IMR-90 (cell line): ENCODE measurements at regions not wholly inside any gene's neighbourhood (a gene's known extent, or its start where the extent isn't known, plus 50 kb on each side); places are given as distances from the start of the nearest gene placed in this dataset.

ENCODE experiments used
- ATAC-seq: fragments of 200-7000 bp; cut with Tn5 transposase; 2 replicates; pipeline ENCODE4 v1.9.1; 2020; ENCODE audit warnings: low read depth, mild to moderate bottlenecking, moderate library complexity
- BruUV-seq: library from RNA; stranded (reverse); fragments of 400-500 nt; replicated peaks from 2 replicates; lab custom pipeline; 2021; lab: Mats Ljungman, UMichigan
- CTCF ChIA-PET: fragments of 300-600 bp; formaldehyde crosslinking; extraction: SDS; loops from one replicate; lab custom pipeline; 2021; ENCODE audit warnings: antibody characterized with exemption; lab: Yijun Ruan, JAX
- POLR2A ChIA-PET: fragments of 300-600 bp; sonication (Branson Sonifier 250); formaldehyde crosslinking; loops from one replicate; lab custom pipeline; 2022; ENCODE audit warnings: antibody characterized with exemption; ENCODE audit not compliant: unreplicated experiment; lab: Charles Lee
- DNase-seq: peaks from one replicate; pipeline ENCODE4 v3.0.0; 2013
- H2AFZ ChIP-seq: replicated peaks from 2 replicates; pipeline ENCODE3; 2013; ENCODE audit warnings: low read length, mild to moderate bottlenecking; ENCODE audit not compliant: poor library complexity
- H2AK5ac ChIP-seq: 2 replicates; pipeline ENCODE4 v1.6.1; 2013; ENCODE audit warnings: low read depth, low read length, inconsistent platforms
- H2AK9ac ChIP-seq: replicated peaks from 2 replicates; pipeline ENCODE3; 2013; ENCODE audit warnings: mild to moderate bottlenecking, low read depth, low read length, moderate library complexity; ENCODE audit not compliant: poor library complexity
- H2BK120ac ChIP-seq: 2 replicates; pipeline ENCODE4 v1.6.1; 2013; ENCODE audit warnings: low read depth, low read length, inconsistent platforms
- H2BK15ac ChIP-seq: 3 replicates; pipeline ENCODE4 v1.6.1; 2013; ENCODE audit warnings: low read depth, low read length, inconsistent platforms
- H2BK20ac ChIP-seq: 2 replicates; pipeline ENCODE4 v1.6.1; 2013; ENCODE audit warnings: low read depth, mild to moderate bottlenecking, inconsistent platforms, low read length, moderate library complexity
- H2BK5ac ChIP-seq: 2 replicates; pipeline ENCODE4 v1.6.1; 2013; ENCODE audit warnings: mild to moderate bottlenecking, low read depth, low read length, inconsistent platforms; ENCODE audit not compliant: poor library complexity, severe bottlenecking
- H3K14ac ChIP-seq: replicated peaks from 2 replicates; pipeline ENCODE4 v1.6.1; 2013; ENCODE audit warnings: low read depth, low read length, inconsistent platforms
- H3K18ac ChIP-seq: 2 replicates; pipeline ENCODE4 v1.6.1; 2013; ENCODE audit warnings: low read depth, low read length, control low read depth
- H3K23ac ChIP-seq: 2 replicates; pipeline ENCODE4 v1.6.1; 2013; ENCODE audit warnings: low read depth, low read length, inconsistent platforms
- H3K27ac ChIP-seq: 2 replicates; pipeline ENCODE4 v1.5.1; 2013; ENCODE audit warnings: mild to moderate bottlenecking, control low read depth, low read length; ENCODE audit not compliant: insufficient read depth
- H3K27me3 ChIP-seq: 2 replicates; pipeline ENCODE4 v1.6.1; 2013; ENCODE audit warnings: low read length; ENCODE audit not compliant: control insufficient read depth, insufficient read depth
- H3K36me3 ChIP-seq: 2 replicates; pipeline ENCODE4 v1.6.1; 2013; ENCODE audit warnings: low read length, mixed read lengths; ENCODE audit not compliant: control insufficient read depth, insufficient read depth
- H3K4ac ChIP-seq: 2 replicates; pipeline ENCODE4 v1.6.1; 2013; ENCODE audit warnings: low read depth, low read length, inconsistent platforms
- H3K4me1 ChIP-seq: 2 replicates; pipeline ENCODE4 v1.6.1; 2013; ENCODE audit warnings: low read length, mixed read lengths; ENCODE audit not compliant: control insufficient read depth, insufficient read depth
- H3K4me2 ChIP-seq: 2 replicates; pipeline ENCODE4 v1.6.1; 2013; ENCODE audit warnings: low read depth, mild to moderate bottlenecking, control low read depth, low read length, moderate library complexity
- H3K4me3 ChIP-seq: 2 replicates; pipeline ENCODE4 v1.5.1; 2013; ENCODE audit warnings: low read depth, mild to moderate bottlenecking, control low read depth, low read length, moderate library complexity; ENCODE audit not compliant: insufficient read depth
- H3K56ac ChIP-seq: 2 replicates; pipeline ENCODE4 v1.6.1; 2013; ENCODE audit warnings: low read length, inconsistent platforms; ENCODE audit not compliant: insufficient read depth; ENCODE audit errors: extremely low read depth
- H3K79me1 ChIP-seq, 2 experiments: 2 replicates each; pipeline ENCODE4 v1.6.1; 2013; ENCODE audit warnings: low read length in 2 of 2, inconsistent platforms in 1 of 2, low read depth in 1 of 2
- H3K9ac ChIP-seq: 2 replicates; pipeline ENCODE4 v1.6.1; 2013; ENCODE audit warnings: low read depth, low read length, control low read depth
- H3K9me1 ChIP-seq: 2 replicates; pipeline ENCODE4 v1.6.1; 2013; ENCODE audit warnings: low read length, inconsistent platforms; ENCODE audit not compliant: insufficient read depth
- H3K9me3 ChIP-seq: 2 replicates; pipeline ENCODE4 v1.6.1; 2013; ENCODE audit warnings: low read length; ENCODE audit not compliant: control insufficient read depth, insufficient read depth
- H4K20me1 ChIP-seq: 2 replicates; pipeline ENCODE4 v1.6.1; 2013; ENCODE audit warnings: low read length, inconsistent platforms; ENCODE audit not compliant: insufficient read depth
- H4K5ac ChIP-seq: 2 replicates; pipeline ENCODE4 v1.6.1; 2013; ENCODE audit warnings: mild to moderate bottlenecking, low read depth, low read length, control low read depth
- H4K8ac ChIP-seq, 2 experiments: 2 replicates each; pipeline ENCODE4 v1.6.1; 2013; ENCODE audit warnings: low read depth in 2 of 2, low read length in 2 of 2, control low read depth in 1 of 2, inconsistent platforms in 1 of 2
- H4K91ac ChIP-seq: 2 replicates; pipeline ENCODE4 v1.6.1; 2013; ENCODE audit warnings: low read depth, low read length, inconsistent platforms; ENCODE audit not compliant: insufficient read depth
- CTCF ChIP-seq: conservative IDR thresholded peaks from 2 replicates; pipeline ENCODE4 v1.5.1; 2012; ENCODE audit warnings: mild to moderate bottlenecking, low read depth, low read length, improper control_type of control experiment
- FOS ChIP-seq: fragments of 150-350 bp; IDR thresholded peaks from 2 replicates; pipeline ENCODE4 v1.6.1; 2016; ENCODE audit warnings: low read depth, low read length
- RCOR1 ChIP-seq: IDR thresholded peaks from 2 replicates; pipeline ENCODE4 v1.6.1; 2012; ENCODE audit warnings: mild to moderate bottlenecking, low read length, improper control_type of control experiment; ENCODE audit not compliant: insufficient replicate concordance
- WGBS, 2 experiments: methylation state at CpG; one replicate each; pipeline versions ENCODE4 v1.1.5 to v1.1.7; 2013; ENCODE audit warnings: missing lambda C conversion rate in 2 of 2; ENCODE audit not compliant: insufficient read length in 1 of 2; ENCODE audit errors: extremely low coverage in 2 of 2; 5-methylcytosine and 5-hydroxymethylcytosine counted together
- dilution Hi-C: fragments of 300-500 bp; cut with HindIII; formaldehyde crosslinking; loops from one replicate; pipeline ENCODE4 v1.14.3; 2018; ENCODE audit warnings: low sequenced_read_pairs; ENCODE audit not compliant: unreplicated experiment
- in situ Hi-C: fragments of 300-500 bp; cut with MboI; formaldehyde crosslinking; loops from 3 replicates; pipeline ENCODE4 v1.14.3; 2019; ENCODE audit warnings: low sequenced_read_pairs, inconsistent platforms, mixed read lengths
- intact Hi-C: fragments of 100-400 bp; cut with micrococcal nuclease; formaldehyde crosslinking; loops from 2 replicates; pipeline ENCODE4 v1.10.0; 2022

GRCh38 chr9:13900449-13900848 is 413.5 kb downstream of the NFIB start:
- Histone ChIP-seq H3K18ac (no peak overlapping the region), H3K14ac (no peak overlapping the region), H3K27ac (no peak overlapping the region), H3K4ac (no peak overlapping the region), H3K9ac (no peak overlapping the region), H3K4me2 (no peak overlapping the region), H4K5ac (no peak overlapping the region), H3K9me3 (no peaks in the 10 kb centered on the region), H3K36me3 (no peaks in the 10 kb centered on the region), H3K4me1 (no peaks in the 10 kb centered on the region), H2AFZ (no peak overlapping the region), H3K9me1 (no peaks in the 10 kb centered on the region), H3K79me1 (no peaks in the 10 kb centered on the region), H3K56ac (no peak overlapping the region), H4K8ac (no peak overlapping the region), H3K27me3 (no peaks in the 10 kb centered on the region), H3K23ac (no peak overlapping the region), H2BK15ac (no peak overlapping the region), H4K91ac (no peak overlapping the region), H4K20me1 (no peaks in the 10 kb centered on the region), H2AK9ac (no peak overlapping the region), H2BK20ac (no peak overlapping the region), H2AK5ac (no peak overlapping the region), H2BK5ac (no peak overlapping the region), H3K4me3 (no peak overlapping the region), H2BK120ac (no peak overlapping the region)
- dilution Hi-C loops, result no loop called here
- ChIA-PET POLR2A (no interaction called here), CTCF (no interaction called here)
- BruUV-seq, result no TSS peak
- intact Hi-C loops, result no loop called here
- in situ Hi-C loops, result no loop called here
- DNase-seq (no peak), ATAC-seq (no peak)
- no peak for TF ChIP-seq CTCF
- no peak for TF ChIP-seq RCOR1
- no peak for TF ChIP-seq FOS
- WGBS, 2 experiments, result 100% methylated on average over 2 of the region's 5 CpGs; no CpG with 5 or more reads in 1 of the 2 experiments
